ENCODE measurements at regions not wholly inside any gene's neighbourhood (a gene's known extent, or its start where the extent isn't known, plus 50 kb on each side); places are given as distances from the start of the nearest gene placed in this dataset.

DNA sequence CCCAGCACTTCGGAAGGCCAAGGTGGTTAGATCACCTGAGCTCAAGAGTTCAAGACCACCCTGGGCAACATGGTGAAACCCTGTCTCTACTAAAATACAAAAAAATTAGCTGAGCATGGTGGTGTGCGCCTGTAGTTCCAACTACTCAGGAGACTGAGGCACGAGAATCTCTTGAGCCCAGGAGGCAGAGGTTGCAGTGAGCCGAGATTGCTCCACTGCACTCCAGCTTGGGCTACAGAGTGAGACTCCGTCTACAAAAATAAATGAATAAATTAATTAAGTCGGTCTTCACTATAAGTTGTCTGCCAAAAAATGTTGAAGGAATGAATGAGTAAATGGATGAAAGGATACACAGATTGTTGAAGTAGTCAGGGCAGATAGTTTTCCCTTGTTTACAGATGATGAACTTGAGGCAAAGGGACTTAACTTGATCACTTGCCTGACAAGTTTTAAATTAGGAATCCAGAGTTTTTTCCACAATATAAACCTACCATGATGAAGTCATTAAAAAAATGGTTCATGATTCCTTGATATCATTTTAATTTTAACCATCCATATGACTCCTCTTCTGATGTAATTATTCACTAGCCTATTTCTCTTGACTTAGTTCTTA, 130.8 kb downstream of the TLR5 start:
- TF ChIP-seq, protein P1, sequence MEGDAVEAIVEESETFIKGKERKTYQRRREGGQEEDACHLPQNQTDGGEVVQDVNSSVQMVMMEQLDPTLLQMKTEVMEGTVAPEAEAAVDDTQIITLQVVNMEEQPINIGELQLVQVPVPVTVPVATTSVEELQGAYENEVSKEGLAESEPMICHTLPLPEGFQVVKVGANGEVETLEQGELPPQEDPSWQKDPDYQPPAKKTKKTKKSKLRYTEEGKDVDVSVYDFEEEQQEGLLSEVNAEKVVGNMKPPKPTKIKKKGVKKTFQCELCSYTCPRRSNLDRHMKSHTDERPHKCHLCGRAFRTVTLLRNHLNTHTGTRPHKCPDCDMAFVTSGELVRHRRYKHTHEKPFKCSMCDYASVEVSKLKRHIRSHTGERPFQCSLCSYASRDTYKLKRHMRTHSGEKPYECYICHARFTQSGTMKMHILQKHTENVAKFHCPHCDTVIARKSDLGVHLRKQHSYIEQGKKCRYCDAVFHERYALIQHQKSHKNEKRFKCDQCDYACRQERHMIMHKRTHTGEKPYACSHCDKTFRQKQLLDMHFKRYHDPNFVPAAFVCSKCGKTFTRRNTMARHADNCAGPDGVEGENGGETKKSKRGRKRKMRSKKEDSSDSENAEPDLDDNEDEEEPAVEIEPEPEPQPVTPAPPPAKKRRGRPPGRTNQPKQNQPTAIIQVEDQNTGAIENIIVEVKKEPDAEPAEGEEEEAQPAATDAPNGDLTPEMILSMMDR (IDR thresholded peaks at IDR 0.05; ENCODE audit: control insufficient read depth, extremely low read depth, insufficient read depth) = no peak
- no peak for DNase-seq (ENCODE audit: low read depth)
- no peak overlapping the region for H3K4me3 ChIP-seq (ENCODE audit: low read depth, low read length)

DNA sequence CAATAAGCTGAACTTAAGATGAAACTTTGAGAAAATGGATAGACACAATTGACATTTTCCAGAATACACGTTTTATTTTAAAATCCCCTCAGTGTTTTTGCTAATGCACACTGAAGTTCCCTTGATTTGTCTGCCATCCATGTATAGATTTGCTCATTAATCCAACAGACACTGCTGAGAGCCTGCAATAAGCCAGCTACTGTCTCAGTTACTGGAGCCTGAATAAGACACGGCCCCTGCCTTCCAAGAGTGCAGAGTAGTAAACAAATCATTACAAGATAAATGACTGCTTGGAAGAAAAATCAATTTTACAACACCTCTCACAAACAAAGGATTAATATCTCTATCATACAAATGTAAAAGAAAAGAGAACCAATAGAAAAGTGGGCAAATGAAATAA, 130.1 kb downstream of the TLR5 start:
- H3K4me3 ChIP-seq (ENCODE audit: low read depth, low read length) = no peak overlapping the region
- TF ChIP-seq, protein P1 (IDR thresholded peaks at IDR 0.05; ENCODE audit: control insufficient read depth, extremely low read depth, insufficient read depth) = no peak
- no peak for DNase-seq (ENCODE audit: low read depth)

DNA sequence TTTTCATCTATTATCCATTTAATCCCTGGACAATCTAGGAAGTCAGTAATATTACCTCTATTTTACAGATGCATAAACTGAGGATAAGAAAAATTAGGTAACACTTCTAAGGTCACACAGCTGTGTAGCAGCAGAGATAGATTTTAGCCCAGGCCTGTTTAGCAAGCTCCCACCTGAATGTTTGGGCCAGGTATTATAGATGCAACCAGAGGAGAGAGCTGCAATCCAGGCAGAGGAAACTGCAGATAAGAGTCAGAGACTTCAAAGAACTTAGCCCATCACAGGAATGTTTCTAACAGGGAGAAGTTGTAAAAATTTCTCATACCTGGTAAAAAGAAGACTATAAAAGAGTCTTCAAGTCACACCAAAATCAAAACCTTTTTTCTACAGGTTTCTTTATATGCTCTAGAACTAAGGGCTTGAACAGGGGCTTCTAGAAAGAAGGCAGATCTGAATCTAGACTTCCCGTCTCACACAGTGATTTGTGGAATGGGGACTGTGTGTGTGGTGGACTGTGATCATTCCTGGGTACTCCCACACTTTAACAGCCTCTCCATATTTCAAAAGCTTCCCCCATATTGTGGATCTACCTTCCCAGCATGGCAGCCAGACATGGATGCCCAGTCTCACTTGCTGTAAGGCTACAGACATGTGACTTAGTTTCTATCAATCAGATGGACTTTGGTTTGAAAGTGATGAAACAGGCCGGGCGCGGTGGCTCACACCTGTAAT, 128.7 kb downstream of the TLR5 start:
- H3K4me3 ChIP-seq (ENCODE audit: low read depth, low read length) = no peak overlapping the region
- TF ChIP-seq, protein P1 (IDR thresholded peaks at IDR 0.05; ENCODE audit: control insufficient read depth, extremely low read depth, insufficient read depth) = no peak
- DNase-seq (ENCODE audit: low read depth) = no peak

DNA sequence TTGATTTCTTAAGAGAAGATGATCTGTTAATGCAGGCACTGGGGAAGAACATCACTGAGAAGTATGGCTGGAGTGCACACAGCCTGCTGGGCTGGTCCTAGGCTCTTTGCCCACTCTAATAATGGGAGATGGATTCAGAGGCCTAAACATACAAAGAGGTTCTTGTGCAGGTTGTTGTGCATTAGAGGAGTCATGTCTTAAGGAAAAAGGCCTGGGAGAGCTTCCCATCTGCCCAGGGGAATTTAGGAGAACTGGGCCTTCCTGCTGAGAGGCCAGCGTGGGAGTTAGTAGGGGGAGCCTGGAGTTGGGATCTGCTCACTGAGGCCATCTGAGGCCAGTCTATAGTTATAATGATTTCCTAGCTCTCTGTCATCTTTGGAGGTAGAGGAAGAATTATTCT, 126.7 kb downstream of the TLR5 start:
- TF ChIP-seq, protein P1 (IDR thresholded peaks at IDR 0.05; ENCODE audit: control insufficient read depth, extremely low read depth, insufficient read depth) = no peak
- DNase-seq (ENCODE audit: low read depth) = no peak
- H3K4me3 ChIP-seq (ENCODE audit: low read depth, low read length) = no peak overlapping the region

DNA sequence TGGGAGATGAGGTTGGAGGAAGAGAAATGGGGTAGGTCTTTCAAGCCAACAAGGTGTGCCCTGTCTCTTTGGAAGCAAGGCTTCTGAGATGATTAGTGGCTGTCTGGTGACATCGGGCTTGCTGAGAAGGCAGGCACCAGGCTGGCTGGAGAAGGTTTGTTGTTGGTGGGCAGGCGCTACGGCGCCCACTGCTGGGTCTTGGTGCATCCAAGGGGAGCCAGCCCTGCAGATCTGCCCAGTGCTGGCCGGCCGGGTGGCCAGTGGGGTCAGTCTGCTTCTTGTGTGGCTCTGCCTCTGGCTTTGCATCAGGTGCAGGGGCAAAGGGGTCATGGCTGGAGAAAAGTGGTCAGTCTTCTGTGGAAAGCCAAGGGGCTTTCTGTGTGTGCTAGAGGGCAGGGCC, 126.2 kb downstream of the TLR5 start:
- DNase-seq (ENCODE audit: low read depth) = no peak
- no peak overlapping the region for H3K4me3 ChIP-seq (ENCODE audit: low read depth, low read length)
- TF ChIP-seq, protein P1 (IDR thresholded peaks at IDR 0.05; ENCODE audit: control insufficient read depth, extremely low read depth, insufficient read depth) = no peak

DNA sequence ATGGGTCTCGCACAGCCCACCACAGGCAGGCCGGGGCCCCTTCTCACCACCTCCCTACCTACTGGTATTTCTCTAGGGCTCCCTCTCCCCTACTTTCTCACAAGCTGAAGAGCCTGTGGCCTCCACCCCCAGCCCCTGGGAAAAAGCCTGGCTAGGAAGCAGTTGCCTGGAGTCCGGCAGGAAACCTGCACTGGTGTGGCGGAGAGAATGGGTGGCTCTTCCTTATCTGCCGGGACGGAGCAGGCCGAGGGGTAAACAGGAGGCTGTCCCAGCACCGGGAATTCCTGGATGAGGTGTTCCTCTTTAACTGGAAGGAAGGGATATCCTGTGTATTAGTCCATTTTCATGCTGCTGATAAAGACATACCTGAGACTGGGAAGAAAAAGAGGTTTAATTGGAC, 125.8 kb downstream of the TLR5 start:
- no peak for DNase-seq (ENCODE audit: low read depth)
- TF ChIP-seq, protein P1 (IDR thresholded peaks at IDR 0.05; ENCODE audit: control insufficient read depth, extremely low read depth, insufficient read depth) = no peak
- no peak overlapping the region for H3K4me3 ChIP-seq (ENCODE audit: low read depth, low read length)

DNA sequence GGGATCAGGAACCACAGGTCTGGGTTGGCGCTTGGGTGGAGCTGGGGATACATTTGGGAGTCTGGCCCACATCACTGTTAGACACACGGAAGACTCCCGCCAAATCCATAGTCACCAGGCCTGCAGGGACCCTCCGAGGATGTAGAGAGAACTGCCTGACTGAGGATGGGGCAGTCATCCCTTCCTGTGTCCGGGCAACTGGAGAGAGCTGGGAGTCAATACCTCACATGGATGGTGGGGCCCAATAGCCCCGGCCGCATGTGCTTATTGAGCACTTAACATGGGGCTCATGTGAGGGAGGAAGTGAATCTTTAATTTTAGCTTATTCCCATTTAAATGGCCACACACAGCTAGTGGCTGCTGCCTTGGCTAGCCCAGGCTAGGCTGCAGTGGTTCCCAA, 124.5 kb downstream of the TLR5 start:
- TF ChIP-seq, protein P1 (IDR thresholded peaks at IDR 0.05; ENCODE audit: control insufficient read depth, extremely low read depth, insufficient read depth) = no peak
- H3K4me3 ChIP-seq (ENCODE audit: low read depth, low read length) = no peak overlapping the region
- DNase-seq (ENCODE audit: low read depth) = no peak
